ENCODE measurements at regions not wholly inside any gene's neighbourhood (a gene's known extent, or its start where the extent isn't known, plus 50 kb on each side); places are given as distances from the start of the nearest gene placed in this dataset.

- Histone ChIP-seq H3K9me1 (ENCODE audit: insufficient read depth, low read length) (no peaks in the 10 kb centered on the region), H3K27me3 (ENCODE audit: control insufficient read depth, insufficient read depth, low read length) (peaks cover 24% of the 10 kb centered on the region), H3K79me1 (ENCODE audit: low read depth in 1 of 2, low read length in 2 of 2) (no peaks in the 10 kb centered on the region), H2AFZ (replicated peaks; ENCODE audit: low read length, poor library complexity) (no peak overlapping the region), H2BK120ac (ENCODE audit: low read depth, low read length) (no peak overlapping the region), H3K56ac (ENCODE audit: extremely low read depth, insufficient read depth, low read length) (no peak overlapping the region), H4K91ac (ENCODE audit: insufficient read depth, low read depth, low read length) (no peak overlapping the region), H4K20me1 (ENCODE audit: insufficient read depth, low read length) (no peaks in the 10 kb centered on the region), H3K4me3 (ENCODE audit: insufficient read depth, low read depth, low read length) (no peak overlapping the region), H2AK9ac (replicated peaks; ENCODE audit: low read depth, low read length, poor library complexity) (no peak overlapping the region), H2AK5ac (ENCODE audit: low read depth, low read length) (no peak overlapping the region), H3K4ac (ENCODE audit: low read depth, low read length) (no peak overlapping the region), H4K5ac (ENCODE audit: low read depth, low read length) (no peak overlapping the region), H3K14ac (replicated peaks; ENCODE audit: low read depth, low read length) (no peak overlapping the region), H3K23ac (ENCODE audit: low read depth, low read length) (no peak overlapping the region), H3K4me1 (ENCODE audit: control insufficient read depth, insufficient read depth, low read length) (no peaks in the 10 kb centered on the region), H3K4me2 (ENCODE audit: low read depth, low read length) (no peak overlapping the region), H2BK5ac (ENCODE audit: low read depth, low read length, poor library complexity, severe bottlenecking) (no peak overlapping the region), H3K36me3 (ENCODE audit: control insufficient read depth, insufficient read depth, low read length) (no peaks in the 10 kb centered on the region), H2BK15ac (ENCODE audit: low read depth, low read length) (no peak overlapping the region), H3K9ac (ENCODE audit: low read depth, low read length) (no peak overlapping the region), H3K9me3 (ENCODE audit: control insufficient read depth, insufficient read depth, low read length) (no peaks in the 10 kb centered on the region), H3K27ac (ENCODE audit: insufficient read depth, low read length) (no peak overlapping the region), H4K8ac (ENCODE audit: low read depth in 2 of 2, low read length in 2 of 2) (no peak overlapping the region), H2BK20ac (ENCODE audit: low read depth, low read length) (no peak overlapping the region), H3K18ac (ENCODE audit: low read depth, low read length) (no peak overlapping the region)
- BruUV-seq (replicated peaks) = no TSS peak
- WGBS, 2 experiments (ENCODE audit: extremely low coverage in 2 of 2, insufficient read length in 1 of 2) = 100% methylated on average over 4 of the region's 7 CpGs; no CpG with 5 or more reads in 1 of the 2 experiments
- TF ChIP-seq, protein P1, sequence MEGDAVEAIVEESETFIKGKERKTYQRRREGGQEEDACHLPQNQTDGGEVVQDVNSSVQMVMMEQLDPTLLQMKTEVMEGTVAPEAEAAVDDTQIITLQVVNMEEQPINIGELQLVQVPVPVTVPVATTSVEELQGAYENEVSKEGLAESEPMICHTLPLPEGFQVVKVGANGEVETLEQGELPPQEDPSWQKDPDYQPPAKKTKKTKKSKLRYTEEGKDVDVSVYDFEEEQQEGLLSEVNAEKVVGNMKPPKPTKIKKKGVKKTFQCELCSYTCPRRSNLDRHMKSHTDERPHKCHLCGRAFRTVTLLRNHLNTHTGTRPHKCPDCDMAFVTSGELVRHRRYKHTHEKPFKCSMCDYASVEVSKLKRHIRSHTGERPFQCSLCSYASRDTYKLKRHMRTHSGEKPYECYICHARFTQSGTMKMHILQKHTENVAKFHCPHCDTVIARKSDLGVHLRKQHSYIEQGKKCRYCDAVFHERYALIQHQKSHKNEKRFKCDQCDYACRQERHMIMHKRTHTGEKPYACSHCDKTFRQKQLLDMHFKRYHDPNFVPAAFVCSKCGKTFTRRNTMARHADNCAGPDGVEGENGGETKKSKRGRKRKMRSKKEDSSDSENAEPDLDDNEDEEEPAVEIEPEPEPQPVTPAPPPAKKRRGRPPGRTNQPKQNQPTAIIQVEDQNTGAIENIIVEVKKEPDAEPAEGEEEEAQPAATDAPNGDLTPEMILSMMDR (conservative IDR thresholded peaks at IDR 0.05; ENCODE audit: low read depth, low read length) = no peak
- TF ChIP-seq ELK1 (IDR thresholded peaks at IDR 0.05; ENCODE audit: borderline replicate concordance, low read depth, low read length) (no peak), CHD1 (IDR thresholded peaks at IDR 0.05; ENCODE audit: low read depth, low read length) (no peak), RCOR1 (IDR thresholded peaks at IDR 0.05; ENCODE audit: insufficient replicate concordance, low read length) (no peak), USF2 (IDR thresholded peaks at IDR 0.05; ENCODE audit: low read depth, low read length) (no peak), POLR2A (IDR thresholded peaks at IDR 0.05; ENCODE audit: low read depth, low read length) (no peak), SMC3 (IDR thresholded peaks at IDR 0.05; ENCODE audit: low read depth, low read length) (no peak), MAFK (IDR thresholded peaks at IDR 0.05; ENCODE audit: low read depth, low read length) (no peak), NFE2L2 (IDR thresholded peaks at IDR 0.05; ENCODE audit: low read depth, low read length) (no peak), RFX5 (IDR thresholded peaks at IDR 0.05; ENCODE audit: low read depth, low read length) (no peak), RAD21 (IDR thresholded peaks at IDR 0.05; ENCODE audit: low read length) (no peak), FOS (IDR thresholded peaks at IDR 0.05; ENCODE audit: low read depth, low read length) (no peak), MAZ (IDR thresholded peaks at IDR 0.05; ENCODE audit: borderline replicate concordance, low read depth, low read length) (no peak), MXI1 (IDR thresholded peaks at IDR 0.05; ENCODE audit: borderline replicate concordance, low read depth, low read length) (no peak), BHLHE40 (IDR thresholded peaks at IDR 0.05; ENCODE audit: low read depth, low read length) (no peak), CEBPB (IDR thresholded peaks at IDR 0.05; ENCODE audit: low read depth, low read length) (no peak)
- in situ Hi-C loops (cut with MboI; ENCODE audit: low sequenced_read_pairs) = no loop called here
- DNase-seq (no peak), ATAC-seq (ENCODE audit: low read depth) (no peak)
- dilution Hi-C loops (cut with HindIII; ENCODE audit: low sequenced_read_pairs, unreplicated experiment) = no loop called here
- ChIA-PET CTCF (no interaction called here), POLR2A (ENCODE audit: unreplicated experiment) (no interaction called here)
- intact Hi-C loops (cut with micrococcal nuclease) = loop anchor here (5.0 to 10.0 kb wide), 3 partner anchors 304 to 1071 kb away; no protein-coding TSS in a partner anchor
Observed at GRCh38 chr11:32178692-32179091, 87.8 kb downstream of the RCN1 start.

All from IMR-90 (cell line).